HG03196 (cell line): ENCODE measurements at regions not wholly inside any gene's neighbourhood (a gene's known extent, or its start where the extent isn't known, plus 50 kb on each side); places are given as distances from the start of the nearest gene placed in this dataset.
"Not testable (repeated sequence)": the region's sequence is repeated elsewhere in the genome, so short reads cannot be mapped to it uniquely, and the experiment has no call there.

ENCODE experiments used
- ATAC-seq: cut with Tn5 transposase; IDR thresholded peaks from one replicate; pipeline ENCODE4 v1.9.1; 2021; ENCODE audit not compliant: unreplicated experiment

DNA sequence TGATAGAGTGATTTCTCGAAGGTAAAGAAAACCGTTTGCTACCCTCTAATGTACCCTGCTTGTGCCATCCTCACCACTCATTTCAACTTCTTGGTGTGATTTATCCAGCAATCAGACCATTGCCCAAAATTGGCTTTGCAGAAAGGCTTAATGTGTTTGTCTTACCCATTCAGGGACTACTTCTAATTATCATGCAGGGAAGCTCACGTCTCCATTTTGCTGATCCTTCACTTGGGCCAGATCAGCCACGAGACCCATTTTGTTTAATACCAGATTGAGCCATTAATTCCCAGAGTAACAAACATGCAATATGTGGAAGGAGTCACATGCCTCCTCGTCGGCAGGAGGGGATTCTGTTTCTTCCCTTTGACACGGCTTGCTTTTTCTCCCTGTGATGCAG lies 51.1 kb upstream of the CRY1 start:
- ATAC-seq: no peak

DNA sequence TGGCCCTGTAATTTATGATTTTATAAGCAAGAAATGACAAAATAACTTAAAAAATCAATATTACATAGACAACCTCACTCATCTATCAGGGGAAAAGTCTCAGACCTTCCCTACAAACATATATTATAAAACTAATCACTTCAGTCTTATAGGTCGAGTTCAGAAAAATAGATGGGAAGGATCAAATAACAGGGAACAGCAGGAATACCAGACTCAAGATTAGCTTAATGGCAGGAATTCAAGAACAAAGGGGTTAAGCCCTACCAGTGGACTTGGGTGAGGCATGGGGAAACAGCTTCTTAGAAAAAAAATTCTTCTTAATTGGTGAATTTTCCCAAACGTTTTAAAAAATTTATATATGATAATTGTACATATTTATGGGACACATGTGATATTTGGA lies 51.6 kb upstream of the CRY1 start:
- ATAC-seq: no peak

DNA sequence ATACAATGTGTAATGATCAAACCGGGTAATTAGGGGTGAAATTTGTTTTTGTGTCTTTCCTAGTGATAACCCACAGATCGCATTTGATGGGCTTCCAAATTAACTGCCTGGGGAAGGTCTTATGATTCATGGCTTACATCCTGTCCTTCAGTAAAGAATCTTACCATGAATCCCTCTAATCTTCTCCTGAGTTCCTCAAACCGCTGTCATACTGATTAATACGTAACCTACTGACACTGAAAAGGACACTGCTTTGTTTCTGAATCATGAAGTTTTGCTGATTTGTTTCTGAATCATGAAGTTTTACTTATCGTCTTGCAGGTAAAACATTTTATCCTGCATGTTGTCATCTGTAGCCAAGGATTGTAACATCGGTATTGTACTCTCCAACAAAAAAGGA lies 52.0 kb upstream of the CRY1 start:
- ATAC-seq: no peak

DNA sequence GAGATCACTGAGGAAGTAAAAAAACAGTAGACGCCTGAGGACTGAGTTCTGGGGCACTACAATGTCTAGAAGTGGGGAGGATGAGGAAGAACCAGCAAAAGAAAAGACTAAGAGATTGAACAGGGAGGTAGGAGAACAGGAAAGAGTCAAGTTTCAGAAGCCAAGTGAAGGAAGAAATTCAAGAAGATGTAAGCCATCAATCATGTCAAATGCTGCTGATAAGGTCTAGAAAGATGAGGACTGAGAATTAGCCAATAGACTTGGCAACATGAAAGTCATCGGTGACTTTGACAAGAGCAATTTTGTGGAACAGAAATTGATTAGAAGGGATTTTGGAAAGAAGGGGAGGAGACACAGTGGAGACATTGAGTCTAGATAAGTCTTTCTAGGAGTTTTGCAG lies 54.8 kb upstream of the CRY1 start:
- no peak for ATAC-seq

DNA sequence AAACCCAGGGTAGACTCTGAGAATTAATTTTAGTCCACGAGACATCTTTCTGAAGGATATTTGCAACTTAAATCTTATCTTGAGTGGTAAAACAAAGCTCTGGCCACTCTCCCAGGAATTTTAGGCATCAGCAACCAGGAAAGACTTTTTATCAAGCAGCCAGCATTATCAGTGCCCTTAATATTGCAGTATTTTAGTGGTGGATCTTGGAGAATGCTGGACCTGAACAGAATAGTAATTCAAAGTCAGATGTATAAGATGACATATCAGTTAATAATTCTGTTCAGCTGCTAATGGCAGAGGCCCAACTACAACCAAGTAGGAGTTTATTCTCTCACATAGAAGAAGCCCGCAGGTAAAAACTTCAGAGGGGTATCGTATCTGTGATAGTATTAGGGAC lies 59.0 kb upstream of the CRY1 start:
- no peak for ATAC-seq

DNA sequence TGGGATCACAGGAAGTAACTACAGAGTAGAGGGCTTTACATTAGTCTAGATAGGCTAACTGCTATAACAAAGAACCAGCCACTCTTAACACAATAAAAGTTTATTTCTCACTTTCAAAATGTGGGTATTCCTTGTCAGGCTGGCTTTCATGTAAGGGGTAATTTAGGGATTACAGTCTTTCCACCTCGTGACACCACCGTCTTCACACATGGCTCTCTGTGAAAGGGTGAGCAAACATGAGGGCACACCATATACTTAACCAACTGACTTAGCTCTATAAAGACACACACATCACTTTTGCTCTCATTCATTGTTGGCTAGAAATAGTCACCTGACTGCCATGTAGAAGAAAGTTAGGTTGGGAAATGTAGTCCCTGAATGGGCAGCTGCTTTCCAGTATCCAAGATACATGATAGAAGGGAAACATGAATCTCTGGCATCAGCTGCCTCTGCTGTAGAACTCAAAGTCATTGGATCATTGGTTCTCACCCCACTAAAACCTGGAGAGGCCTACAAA lies 66.1 kb upstream of the CRY1 start:
- no peak for ATAC-seq

DNA sequence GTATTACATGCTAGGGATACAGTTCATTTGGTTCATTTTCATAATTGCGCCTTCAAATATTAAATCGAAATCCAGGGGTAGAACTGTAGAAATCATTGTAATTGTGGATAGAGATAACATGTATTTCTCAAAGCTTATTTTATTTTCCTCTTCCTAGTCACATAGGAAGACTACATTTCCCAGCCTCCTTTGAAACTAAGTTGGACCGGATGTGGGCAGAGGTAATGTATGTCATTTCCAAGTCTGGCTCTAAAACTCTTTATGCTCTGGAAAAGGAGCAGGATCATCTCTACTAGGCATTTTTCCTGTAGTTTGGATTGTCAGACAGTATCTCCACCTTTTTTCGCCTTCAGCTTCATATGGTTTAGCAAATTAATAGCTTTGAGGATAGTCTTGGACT lies 70.1 kb upstream of the CRY1 start:
- ATAC-seq: no peak

DNA sequence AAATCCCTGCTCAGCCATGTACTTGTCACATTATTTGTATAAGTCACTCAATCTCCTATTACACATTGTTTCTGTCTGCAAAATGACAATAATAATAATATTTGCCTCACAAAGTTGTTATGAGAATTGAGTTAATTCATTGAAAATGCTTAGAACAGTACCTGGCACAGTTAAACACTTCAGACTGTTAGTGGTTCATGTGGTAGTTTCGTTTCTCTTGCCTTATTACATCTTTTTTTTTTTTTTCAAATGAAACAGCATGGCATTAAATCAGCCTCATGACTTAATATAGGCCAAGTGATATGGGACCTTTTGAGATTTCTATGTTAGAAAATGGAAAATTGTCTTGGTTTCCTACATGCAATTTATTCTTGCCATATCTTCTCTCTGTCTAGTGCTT lies 71.0 kb upstream of the CRY1 start:
- no peak for ATAC-seq

DNA sequence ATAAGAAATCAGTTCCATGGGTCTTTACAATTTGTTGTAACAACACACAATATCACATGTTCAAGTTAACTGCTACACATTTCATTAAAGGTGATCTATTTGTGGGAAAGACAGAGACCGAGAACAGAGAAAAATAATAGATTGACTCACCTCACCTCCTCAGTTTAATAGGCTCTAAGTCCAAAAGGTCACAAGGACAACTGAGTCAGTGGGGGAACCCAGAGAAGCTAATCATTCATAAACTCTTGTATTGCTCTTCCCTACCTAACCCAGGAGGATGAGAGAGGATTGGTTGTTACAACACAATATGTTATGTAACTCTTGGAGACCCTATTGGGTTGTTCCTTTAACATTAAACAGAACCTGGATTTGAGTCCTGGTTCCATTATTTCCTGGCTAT lies 72.2 kb upstream of the CRY1 start:
- no peak for ATAC-seq

DNA sequence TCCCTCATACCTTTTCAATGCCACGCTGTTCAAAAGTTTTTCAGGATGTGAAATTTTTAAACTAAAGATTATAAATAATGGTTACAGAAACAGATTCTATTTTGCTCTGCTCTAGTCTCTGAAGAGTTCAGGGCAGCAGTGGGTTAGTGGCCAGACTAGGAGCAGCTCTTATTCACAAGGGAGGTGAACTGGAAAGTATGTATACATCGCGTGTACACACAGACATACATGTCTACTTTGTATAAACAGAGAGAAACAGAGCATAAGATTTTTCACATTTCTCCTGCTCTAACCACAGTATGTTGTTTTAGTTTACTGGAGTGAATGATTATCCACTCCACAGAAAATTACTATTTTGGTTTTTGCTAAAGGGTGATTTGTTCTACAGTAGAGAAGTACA lies 74.4 kb upstream of the CRY1 start:
- ATAC-seq: no peak

DNA sequence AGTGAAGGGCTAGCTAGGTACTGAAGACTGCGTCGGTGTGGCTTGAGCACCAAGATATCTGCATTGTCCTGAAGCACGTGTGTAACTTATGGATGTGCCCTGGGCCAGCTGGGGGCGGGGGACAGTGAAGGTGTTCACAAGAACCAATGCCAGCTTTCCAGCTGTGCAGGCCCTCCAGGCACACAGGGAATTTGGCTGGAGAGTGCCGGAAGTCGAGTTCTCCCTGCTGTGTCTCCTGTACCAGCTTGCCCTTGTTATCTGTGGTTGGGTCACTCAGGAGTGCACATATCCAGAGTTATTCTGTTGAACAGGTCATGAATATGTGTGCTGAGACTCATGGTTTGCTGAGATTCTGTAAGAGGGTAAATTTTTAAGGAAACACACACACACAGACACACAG lies 75.9 kb upstream of the CRY1 start:
- ATAC-seq: no peak

DNA sequence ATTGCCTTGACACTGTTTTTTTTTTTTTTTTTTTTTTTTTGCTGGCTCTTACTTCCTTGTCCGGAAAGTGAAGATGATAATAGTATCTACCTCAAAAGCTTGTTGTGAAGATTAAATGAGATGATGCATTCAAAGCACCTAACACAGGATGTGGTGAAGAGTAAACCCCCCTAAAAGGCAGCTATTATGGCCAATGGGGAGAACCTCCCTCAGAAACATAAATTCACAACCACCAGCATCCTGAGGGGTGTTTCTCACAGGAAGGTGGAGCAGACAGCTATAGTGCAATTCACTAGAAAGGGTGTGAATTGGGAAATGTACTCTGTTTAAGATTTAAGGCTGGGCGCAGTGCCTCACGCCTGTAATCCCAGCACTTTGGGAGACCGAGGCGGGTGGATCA lies 85.4 kb upstream of the CRY1 start:
- no peak for ATAC-seq

DNA sequence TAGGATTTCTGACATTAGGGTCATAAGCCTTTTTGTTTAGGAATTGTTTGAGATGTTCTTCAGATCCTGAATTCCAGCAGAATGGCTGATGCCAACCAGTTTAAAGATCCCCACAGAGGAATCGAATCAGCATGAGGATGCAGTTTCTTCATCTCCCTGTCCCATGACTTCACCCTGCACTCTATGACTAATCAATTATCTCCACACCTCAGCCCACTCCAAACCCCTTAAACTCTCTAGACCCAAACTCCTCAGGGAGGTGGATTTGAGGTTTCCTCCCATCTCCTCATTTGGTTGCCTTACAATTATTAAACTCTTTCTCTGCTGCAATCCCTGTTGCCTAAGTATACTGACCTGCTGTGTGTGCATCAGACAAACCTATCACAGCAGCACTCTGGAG lies 86.5 kb upstream of the CRY1 start:
- no peak for ATAC-seq

DNA sequence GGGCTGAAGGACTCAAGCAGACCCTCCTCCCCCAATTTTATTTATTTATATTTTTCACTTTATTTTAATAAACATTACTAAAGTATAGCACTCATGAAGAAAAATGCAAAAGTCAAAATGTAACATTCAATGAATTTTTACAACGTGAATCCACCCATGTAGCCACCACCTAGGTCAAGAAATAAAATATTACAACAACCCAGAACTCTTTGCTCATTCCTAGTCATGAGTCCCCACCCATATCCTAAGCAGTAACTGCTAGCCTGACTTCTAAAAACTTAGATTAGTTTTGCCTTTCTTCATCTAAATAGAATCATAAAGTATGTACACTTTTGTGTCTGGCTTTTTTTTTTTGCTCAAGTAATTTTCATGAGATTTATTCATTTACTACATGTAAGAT lies 86.9 kb upstream of the CRY1 start:
- no peak for ATAC-seq

DNA sequence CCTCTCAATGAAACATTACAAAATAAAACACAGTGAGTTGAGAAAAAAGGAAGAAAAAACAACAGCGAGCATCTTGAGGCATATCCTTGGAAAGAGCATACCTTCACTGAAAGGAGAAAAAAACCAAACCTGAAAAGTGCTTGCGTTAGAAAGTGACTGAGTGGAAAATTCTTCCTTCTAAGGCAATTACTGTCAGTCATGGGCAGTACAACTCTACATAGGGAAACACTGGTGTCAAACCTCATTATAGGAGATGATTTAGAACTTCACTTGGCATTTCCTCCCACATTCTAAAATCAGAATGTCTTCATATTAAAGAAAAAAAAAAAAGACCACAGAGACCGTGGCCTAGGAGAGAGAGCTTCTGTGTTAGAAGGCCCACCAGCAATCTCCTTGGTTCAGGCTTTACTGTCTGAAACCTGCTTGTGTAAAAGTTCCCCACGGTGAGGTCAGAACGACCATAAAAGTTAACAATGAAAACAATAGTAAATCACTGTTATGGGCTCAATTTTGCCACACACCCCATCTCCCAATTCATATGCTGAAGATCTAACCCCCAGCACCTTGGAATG lies 91.1 kb upstream of the CRY1 start:
- no peak for ATAC-seq

DNA sequence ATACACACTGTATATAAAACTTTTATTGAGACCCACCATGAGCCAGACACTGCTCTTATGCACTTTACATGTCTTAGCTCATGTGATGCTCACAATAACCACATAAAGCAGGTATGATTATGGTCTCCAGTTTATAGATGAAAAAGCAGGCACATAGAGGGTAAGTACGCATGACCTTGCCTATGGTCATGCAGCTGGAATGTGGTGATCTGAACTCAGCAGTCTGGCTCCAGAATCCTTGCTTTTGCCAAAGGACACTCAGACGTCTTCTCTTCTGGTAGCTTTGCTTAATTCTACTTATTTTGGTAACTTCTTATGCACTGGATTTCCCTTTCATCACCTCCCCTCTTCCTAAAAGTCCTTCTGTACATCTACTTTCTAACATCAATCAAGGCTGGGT lies 103.3 kb upstream of the CRY1 start:
- no peak for ATAC-seq

DNA sequence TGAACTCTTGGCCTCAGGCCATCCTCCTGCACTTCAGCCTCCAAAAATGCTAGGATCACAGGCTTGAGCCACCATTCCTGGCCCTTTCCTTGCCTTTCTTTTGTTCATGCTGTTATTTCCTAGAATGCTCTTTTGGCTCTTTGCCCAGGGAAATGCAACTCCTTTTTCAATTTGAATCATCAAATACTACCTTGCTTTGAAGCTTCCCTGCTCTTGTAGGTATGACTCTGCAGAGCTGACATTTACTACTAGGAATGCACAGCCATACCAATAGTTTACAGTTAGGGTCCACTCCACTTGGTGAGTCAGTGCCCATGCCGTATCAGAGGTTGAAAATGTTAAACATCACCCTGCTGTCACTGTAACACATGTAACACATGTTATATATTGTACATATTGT lies 107.0 kb upstream of the CRY1 start:
- no peak for ATAC-seq

DNA sequence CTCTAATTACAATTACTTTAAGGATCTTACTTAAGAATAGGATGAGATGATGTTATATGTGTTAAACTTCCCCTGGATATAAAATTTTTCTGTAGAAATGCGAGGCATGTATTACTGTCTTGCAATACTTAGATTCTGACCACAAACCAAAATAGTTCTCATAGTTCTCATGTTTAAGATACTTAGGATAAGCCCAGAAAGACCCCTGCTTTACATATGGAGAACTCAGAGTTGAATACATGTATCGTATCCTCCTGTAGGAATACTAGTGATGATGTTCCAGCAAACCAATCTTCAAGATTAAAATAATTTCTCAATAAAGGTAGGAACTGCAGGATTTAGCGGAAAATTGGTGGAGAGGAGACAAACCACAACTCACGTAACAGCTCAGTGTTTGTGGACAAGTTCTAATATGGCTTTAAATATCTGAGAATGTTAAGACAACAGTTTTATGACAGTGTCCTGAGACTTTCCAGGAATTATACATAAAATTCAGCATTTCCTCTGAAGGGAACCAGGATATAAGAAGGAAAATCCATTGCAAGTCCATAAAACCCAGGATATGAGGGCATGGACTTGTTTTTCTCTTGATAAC lies 114.7 kb upstream of the CRY1 start:
- ATAC-seq: no peak

DNA sequence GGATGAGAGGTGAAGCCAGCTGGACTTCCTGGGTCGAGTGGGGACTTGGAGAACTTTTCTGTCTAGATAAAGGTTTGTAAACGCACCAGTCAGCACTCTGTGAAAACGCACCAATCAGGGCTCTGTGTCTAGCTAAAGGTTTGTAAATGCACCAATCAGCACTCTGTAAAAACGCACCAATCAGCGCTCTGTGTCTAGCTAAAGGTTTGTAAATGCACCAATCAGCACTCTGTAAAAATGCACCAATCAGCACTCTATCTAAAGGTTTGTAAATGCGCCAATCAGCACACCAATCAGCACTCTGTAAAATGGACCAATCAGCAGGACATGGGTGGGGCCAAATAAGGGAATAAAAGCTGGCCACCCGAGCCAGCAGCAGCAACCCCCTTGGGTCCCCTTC lies 116.4 kb upstream of the CRY1 start:
- ATAC-seq: not testable (repeated sequence)

DNA sequence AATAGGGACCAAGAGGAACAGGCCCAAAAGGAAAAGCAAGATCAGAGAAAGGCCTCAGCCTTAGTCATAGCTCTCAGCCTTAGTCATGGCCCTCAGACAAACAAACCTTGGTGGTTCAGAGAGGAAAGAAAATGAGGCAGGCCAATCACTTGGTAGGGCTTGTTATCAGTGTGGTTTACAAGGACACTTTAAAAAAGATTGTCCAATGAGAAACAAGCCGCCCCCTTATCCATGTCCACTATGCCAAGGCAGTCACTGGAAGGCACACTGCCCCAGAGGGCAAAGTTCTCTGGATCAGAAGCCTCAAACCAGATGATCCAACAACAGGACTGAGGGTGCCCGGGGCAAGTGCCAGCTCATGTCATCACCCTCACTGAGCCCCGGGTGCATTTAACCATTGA lies 121.0 kb upstream of the CRY1 start:
- ATAC-seq: not testable (repeated sequence)

DNA sequence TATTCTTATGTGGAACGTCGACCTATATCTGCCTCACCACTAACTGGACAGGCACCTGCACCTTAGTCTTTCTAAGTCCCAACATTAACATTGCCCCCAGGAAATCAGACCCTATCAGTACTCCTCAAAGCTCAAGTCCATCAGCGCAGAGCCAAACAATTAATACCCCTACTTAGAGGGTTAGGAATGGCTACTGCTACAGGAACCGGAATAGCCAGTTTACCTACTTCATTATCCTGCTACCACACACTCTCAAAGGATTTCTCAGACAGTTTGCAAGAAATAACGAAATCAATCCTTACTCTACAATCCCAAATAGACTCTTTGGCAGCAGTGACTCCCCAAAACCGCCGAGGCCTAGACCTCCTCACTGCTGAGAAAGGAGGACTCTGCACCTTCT lies 123.1 kb upstream of the CRY1 start:
- not testable (repeated sequence) for ATAC-seq

DNA sequence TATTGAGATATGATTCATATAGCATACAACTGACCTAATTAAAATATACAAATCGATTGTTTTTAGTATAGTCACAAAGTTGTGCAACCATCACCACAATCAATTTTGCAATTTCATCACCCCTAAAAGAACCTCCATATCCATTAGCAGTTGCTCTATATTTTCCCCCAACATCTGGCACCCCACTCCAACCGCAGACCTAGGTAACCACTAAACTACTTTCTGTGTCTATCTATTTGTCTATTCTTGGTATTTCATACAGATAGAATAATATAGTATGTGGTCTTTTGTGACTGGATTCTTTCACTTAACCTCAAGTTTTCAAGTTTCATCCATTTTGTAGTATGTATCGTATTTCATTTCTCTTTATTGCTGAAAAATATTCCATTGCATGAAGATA lies 126.0 kb upstream of the CRY1 start:
- ATAC-seq: no peak

DNA sequence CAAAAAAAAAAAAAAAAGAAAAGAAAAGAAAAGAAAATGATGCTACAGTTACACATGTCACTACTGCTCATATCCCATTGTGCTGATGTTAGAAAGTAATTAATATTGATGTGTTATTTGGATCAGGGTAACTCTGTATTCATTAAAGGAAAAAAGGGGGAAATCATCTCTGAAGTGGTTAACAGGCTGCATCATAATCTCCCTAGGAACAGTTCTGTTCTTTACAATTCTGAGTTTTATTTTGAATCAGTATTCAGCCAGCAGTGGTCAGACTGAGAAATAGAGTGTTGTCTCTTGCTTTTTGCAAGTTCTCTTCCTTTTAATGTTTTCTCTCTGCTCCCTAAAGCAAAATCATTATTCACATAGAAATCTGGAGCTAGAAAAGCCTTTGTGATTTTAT lies 128.6 kb upstream of the CRY1 start:
- ATAC-seq: no peak
